DND-41 (cell line): ENCODE measurements at regions not wholly inside any gene's neighbourhood (a gene's known extent, or its start where the extent isn't known, plus 50 kb on each side); places are given as distances from the start of the nearest gene placed in this dataset.

Source experiments
- CTCF ChIP-seq: IDR thresholded peaks from 2 replicates; pipeline ENCODE4 v1.5.1; 2012; ENCODE audit warnings: borderline replicate concordance, low read length, moderate library complexity, mild to moderate bottlenecking; ENCODE audit not compliant: poor library complexity, severe bottlenecking; ENCODE audit errors: extremely low read depth
- EZH2 ChIP-seq: IDR thresholded peaks from 3 replicates; pipeline ENCODE4 v1.6.1; 2012; ENCODE audit warnings: borderline replicate concordance, low read depth, mild to moderate bottlenecking, moderate library complexity, low read length, inconsistent platforms; ENCODE audit not compliant: severe bottlenecking

- TF ChIP-seq CTCF (no peak), EZH2 (no peak)
Observed at GRCh38 chr6:164889980-164890379, 419.4 kb downstream of the C6orf118 start.
